GM21576 (cell line): ENCODE measurements at regions not wholly inside any gene's neighbourhood (a gene's known extent, or its start where the extent isn't known, plus 50 kb on each side); places are given as distances from the start of the nearest gene placed in this dataset.
"Not testable (repeated sequence)": the region's sequence is repeated elsewhere in the genome, so short reads cannot be mapped to it uniquely, and the experiment has no call there.

ENCODE experiments used
- ATAC-seq: cut with Tn5 transposase; IDR thresholded peaks from one replicate; pipeline ENCODE4 v1.9.1; 2021; ENCODE audit warnings: mild to moderate bottlenecking, moderate library complexity; ENCODE audit not compliant: unreplicated experiment

DNA sequence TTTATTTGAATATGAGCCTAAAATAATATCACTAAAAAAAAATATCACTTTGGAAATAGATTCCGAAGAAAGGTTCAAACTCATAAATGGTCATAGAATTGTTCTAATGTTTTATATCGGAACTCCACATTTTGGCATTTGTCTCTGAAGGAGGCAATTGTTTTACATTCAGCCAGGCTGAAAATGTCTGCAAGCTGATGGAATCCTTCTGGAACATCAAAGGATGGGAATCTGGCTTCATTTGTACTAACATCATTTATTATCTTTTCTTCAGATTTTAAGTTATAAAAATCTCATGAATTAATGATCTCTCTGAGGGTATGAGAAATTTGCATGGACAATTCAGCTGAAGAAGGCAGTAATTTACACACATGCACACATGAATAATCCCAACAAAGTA is 251.4 kb upstream of the RGMA start:
- no peak for ATAC-seq

GRCh38 chr15:93333796-93334195 is 244.8 kb upstream of the RGMA start:
- no peak for ATAC-seq

- not testable (repeated sequence) for ATAC-seq
These were observed 244.1 kb upstream of the RGMA start for GRCh38 chr15:93333126-93333525.

- no peak for ATAC-seq
These were observed 243.2 kb upstream of the RGMA start for GRCh38 chr15:93332168-93332553.

DNA sequence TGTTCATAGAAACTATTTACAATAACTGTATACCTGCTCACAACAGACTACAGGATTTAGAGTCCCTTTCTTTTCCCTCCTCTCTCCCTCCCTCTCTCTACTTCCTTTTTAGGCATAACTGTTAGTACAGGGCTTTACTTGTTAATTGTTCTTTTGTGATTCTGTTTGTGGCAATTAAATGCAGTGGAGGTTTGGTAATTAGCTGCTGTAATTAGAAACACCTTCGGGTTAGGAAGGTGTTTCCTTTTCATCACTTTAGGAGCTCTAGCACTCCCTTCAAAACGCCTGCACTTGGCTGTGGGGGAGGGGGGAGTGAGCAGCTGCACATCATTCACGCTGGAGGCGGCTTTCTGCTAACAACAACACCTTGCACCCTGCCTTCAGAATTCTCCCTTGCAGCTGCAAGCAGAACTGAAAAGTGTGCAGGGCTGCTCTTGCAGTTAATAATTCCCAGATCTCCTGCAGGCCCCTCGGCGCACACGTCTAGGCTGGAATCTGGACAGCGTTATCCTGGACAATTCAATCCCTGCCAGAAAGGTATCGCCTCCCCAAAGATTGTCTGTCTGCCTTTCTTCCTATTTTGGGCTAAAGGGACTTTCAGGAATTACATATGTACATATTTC is 242.6 kb upstream of the RGMA start:
- no peak for ATAC-seq

- ATAC-seq, result no peak
These were observed 242.0 kb upstream of the RGMA start for GRCh38 chr15:93330912-93331544.

DNA sequence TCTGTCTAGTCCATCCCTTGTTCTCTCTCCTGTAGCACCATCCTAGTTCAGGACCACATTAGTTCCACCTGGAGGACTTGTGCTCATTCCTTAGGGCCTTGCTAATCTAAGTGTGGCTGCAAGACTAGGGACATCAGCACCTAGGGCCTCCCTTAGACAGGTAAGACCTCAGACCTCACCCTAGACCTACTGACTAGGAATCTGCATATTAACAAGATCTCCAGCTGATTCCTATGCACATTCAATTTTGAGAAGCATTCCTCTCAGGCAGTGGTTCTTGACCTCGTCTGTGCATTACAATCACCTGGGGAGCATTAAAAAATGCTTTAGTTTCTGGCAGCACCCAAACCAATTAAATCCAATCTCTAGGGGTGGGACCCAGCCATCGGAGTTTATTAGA is 238.4 kb upstream of the RGMA start:
- no peak for ATAC-seq

DNA sequence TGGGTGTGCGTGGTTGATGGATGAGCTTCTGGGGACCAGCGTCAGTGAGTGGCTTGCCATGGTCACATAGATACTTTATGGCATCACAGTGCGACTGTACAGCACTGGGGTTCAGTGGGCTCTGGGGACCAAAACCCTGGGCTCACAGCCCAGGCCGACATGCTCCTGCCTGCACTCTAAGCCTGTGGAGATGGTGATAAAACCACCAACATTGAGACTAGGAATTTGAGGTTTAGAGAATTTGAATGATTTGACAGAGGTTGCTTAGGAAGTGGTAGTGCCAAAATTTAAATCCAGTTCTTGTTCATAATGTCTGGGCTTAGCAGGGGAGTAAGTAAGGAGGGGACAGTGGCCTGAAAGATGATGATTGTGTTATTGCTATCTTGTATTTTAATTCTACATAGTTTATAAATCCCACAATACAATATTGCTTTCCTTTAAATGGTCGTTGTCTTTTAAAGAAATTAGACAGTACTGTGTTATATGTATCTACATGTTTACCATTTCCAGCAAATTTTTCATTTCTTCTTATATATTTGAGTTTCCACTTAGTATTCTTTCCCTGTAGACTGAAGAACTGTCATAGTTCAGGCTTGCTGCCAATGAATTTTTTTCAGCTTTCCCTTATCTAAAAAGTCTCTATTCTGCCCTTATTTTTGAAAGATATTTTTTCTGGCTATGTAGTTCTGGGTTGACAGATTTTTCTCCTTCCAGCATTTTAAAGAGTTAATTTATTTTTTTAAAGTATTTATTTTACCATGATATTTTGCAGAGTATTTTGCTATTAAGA is 235.4 kb upstream of the RGMA start:
- no peak for ATAC-seq

DNA sequence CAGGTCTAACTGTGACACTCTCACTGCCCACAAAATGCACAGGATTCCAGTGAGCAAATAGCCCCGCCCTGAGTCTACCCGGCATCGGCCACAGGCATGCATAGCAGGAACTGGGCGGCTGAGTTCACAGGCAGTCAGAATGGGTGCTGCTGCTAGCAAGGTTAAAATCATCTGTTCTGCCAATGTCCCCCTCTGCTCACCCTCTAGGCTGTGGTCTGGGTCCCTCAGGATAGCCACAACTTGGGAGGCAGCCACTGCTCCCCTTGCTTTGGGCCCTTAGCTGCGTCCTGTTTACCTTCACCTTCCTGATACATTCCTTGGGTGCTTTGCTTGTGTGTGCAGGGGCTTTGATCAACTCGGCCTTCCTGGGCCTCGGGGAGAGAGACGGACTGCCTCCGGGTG is 232.9 kb upstream of the RGMA start:
- no peak for ATAC-seq

DNA sequence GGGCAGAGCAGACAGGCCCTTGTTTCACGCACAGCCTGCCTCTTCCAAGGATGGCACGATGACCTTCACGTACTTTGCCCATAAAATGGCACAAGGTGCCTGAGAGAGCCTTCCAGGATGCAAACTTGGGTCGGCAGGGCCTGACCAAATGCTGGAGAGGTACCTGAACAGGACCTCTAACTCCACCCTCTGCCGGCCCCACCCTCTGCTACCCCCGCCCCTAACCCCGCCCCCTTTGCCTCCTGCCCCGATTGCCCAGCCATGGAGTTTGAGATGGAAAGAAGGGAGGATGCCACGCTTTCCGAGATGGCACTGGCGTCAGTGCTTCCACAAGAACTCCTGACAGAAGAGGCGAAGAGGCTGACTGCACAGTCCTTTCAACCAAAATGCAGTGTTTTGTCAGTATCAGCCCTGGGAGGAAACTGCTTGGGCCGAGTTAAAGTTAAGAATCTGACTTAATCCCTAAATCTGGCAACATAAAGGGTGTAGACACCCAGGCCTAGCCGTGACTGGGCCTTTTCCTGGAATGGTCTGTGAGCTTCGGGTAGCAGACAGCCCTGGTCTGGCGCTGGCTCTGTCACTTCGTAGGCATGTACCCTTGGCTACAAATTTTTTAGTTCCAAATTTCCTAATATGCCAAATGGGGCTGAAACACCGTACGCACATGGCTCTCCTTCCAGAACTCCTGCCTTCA is 230.3 kb upstream of the RGMA start:
- ATAC-seq, result no peak

- ATAC-seq, result no peak
These were observed 228.8 kb upstream of the RGMA start for GRCh38 chr15:93317772-93318171.

DNA sequence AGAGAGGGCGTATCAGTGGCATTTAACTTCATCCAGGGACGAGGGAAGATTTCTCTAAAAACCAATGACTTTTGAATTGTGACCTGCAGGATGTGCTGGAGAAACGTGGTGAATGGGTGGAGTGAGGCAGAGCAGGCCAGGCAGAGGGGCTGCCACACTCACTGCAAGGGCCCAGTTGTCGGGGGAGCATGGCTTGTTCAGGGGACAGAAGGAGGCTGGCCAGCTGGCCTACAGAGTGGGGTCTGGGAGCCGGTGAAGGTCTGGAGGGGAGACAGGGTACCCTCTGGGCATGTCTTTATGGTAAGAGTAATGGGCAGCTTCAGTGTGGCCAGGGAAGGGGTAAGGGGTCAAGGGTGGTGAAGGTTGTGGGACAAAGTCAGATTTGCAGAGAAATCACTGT is 225.2 kb upstream of the RGMA start:
- no peak for ATAC-seq

GRCh38 chr15:93312891-93313486 is 224.0 kb upstream of the RGMA start:
- ATAC-seq, result no peak

DNA sequence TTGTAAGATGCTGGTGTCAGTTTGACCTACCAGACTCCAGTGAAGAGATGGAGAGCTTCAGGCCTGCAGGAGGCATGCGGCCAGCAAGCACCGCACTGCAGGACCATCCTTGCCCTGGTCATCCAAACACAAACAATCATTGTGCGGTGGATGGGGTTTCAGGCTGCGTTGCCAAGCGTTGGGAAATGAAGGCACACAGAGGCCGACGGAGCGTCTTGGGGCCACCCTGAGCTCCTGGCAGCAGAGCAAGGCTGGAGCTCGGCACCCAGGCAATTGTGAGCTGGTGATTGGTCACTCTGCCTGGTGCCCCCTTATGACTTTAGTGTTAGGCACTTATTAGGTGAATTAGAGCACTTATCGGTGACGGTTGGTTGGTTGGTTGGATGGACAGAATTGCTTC is 222.6 kb upstream of the RGMA start:
- no peak for ATAC-seq

DNA sequence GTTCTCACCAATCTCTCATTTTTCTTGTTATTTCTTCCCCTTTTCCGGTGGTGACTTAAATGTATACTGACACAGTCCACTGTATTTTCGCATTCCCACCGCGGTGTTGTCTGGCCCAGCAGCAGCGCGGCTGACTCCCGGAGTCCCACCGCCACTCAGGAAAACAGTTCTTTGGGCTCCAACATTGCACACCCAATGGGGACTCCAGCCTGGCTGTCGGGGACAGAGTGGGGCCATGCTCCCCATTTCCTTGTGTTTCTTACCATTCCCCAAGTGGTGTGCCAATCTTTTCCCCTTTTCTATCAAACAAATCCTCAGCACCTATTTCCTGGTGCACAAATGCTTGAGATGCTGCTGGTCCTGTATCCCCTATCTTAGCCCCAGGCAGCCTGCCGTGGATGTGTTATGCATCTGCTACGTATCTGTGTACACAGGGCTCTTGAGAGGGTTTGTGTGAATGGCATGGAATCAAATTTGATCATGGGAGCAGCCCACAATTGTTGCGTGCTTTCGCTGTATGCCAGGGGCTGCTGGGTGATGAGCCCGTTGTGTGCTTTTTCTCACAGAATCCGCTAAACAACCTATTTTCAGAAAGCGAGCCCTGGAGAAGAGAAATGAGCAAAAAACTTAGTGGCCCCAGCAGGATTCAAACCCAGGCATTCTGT is 219.1 kb upstream of the RGMA start:
- ATAC-seq, result no peak

DNA sequence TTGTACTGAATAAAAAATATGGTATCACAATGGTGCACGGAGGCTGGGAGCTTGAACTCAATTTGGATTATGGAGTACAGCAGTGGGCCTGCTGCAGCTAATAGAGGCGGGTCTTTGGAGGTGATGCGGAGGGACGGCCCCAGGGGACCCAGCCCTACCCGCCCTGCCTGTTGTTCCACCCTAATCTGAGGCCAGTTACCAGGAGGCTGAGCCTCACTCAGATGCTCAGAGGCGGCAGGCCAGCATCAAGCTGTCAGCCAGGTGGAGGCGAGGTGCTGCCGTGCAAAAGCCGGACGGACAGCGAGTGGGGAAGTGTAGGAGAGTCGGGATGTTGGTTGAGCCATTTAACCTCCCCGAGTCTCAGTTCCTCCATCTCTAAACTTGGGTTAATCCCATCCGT is 218.5 kb upstream of the RGMA start:
- ATAC-seq, result no peak

DNA sequence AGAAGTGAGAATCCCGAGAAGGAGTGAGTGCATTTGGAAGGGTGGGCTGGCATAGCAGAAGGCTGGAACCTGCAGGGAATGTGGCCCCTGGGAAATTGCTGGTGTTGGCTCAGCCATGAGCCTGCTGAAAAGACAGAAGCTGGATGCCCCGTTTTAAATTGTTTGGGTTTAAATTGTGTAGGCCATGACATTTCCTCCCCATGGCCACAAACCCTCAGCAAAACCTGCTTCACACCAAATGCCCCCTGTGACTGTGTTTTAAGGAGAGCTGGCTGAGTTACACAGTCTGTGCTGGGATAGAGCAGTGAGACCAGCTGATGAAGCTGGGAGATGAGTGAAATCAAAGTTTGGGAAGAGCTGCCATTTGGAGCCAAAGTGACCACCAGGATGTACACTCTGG is 216.3 kb upstream of the RGMA start:
- ATAC-seq, result no peak

- no peak for ATAC-seq
These were observed 213.2 kb upstream of the RGMA start for GRCh38 chr15:93302080-93302765.

DNA sequence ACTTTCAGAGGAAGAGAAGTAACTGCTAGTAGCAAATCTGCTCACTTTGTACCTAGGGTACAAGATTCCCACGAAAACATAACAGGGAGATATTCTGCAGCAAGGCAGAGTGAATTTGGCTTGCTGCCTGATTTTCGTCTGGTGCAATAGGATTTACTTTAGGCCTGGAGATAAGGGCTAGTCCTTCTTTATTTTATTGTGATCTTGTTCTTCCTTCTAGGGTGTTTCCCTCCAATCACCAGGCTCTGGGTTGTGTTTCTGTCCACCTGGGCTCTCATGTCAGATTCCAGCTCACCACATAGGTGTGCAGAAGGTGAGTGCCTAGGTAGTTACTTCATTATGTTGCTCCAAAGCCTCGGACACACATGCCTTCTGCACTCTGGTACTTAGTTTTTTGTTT is 211.8 kb upstream of the RGMA start:
- no peak for ATAC-seq

DNA sequence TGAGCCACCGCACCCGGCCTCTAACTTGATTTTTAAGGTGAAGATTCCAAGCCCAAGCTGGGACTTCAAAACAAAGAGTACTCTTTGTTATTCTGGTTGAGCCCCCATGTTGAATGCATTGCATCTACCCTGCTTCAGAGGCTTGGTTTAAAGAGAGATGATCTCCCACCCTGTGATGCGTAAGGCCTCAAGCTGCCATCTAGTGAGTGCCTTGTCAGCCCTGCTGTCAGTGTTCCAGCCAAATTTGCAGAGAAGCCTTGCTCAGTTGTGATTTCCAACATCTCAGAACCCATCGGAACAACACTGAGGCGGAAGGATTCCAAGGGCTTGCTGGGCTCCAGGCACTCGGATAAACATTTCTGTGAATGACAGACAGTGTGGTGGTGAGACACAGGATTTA is 210.7 kb upstream of the RGMA start:
- no peak for ATAC-seq
